Gastrocnemius medialis (tissue), 4 donors: ENCODE measurements at regions not wholly inside any gene's neighbourhood (a gene's known extent, or its start where the extent isn't known, plus 50 kb on each side); places are given as distances from the start of the nearest gene placed in this dataset.

ENCODE experiments used
- ATAC-seq, 2 donors: fragments of 150-250 bp; one replicate each; pipeline ENCODE4 v1.9.1; 2016
- DNase-seq, 2 donors: peaks; one replicate each; pipeline ENCODE4 v3.0.0-alpha.2; 2019
- H3K27ac ChIP-seq, 4 donors: fragments of 200-600 bp; sonication (generic); 1 replicate in 1 of 4; 2 replicates in 3 of 4; pipeline ENCODE4 v1.5.1; 2016 to 2018; ENCODE audit warnings: mild to moderate bottlenecking in 2 of 4, moderate library complexity in 1 of 4
- H3K27me3 ChIP-seq, 3 donors: fragments of 200-600 bp; sonication (generic) in 2 of 3; 1 replicate in 1 of 3; 2 replicates in 2 of 3; pipeline versions ENCODE4 v1.5.1 to v1.6.0; 2016 to 2019; ENCODE audit warnings: mild to moderate bottlenecking in 1 of 3, moderate library complexity in 1 of 3
- H3K36me3 ChIP-seq, 2 donors: fragments of 200-600 bp; sonication (generic) in 1 of 2; one replicate each; pipeline ENCODE4 v1.5.1; 2017 to 2018
- H3K4me1 ChIP-seq, 2 donors: fragments of 200-600 bp; sonication (generic) in 1 of 2; one replicate each; pipeline ENCODE4 v1.5.1; 2016 to 2017; ENCODE audit warnings: mild to moderate bottlenecking in 2 of 2
- H3K4me3 ChIP-seq, 4 donors: fragments of 200-600 bp; sonication (generic) in 3 of 4; 1 replicate in 1 of 4; 2 replicates in 3 of 4; pipeline ENCODE4 v1.5.1; 2016 to 2019; ENCODE audit warnings: mild to moderate bottlenecking in 2 of 4
- H3K9me3 ChIP-seq, 3 donors: fragments of 200-600 bp; sonication (generic) in 2 of 3; 1 replicate in 1 of 3; 2 replicates in 2 of 3; pipeline ENCODE4 v1.5.1; 2016 to 2019
- POLR2A ChIP-seq, 2 donors: fragments of 450-650 bp; IDR thresholded peaks; one replicate each; pipeline ENCODE4 v1.6.1; 2017; ENCODE audit warnings: antibody characterized with exemption in 2 of 2, mild to moderate bottlenecking in 2 of 2, moderate library complexity in 2 of 2
- in situ Hi-C, 4 donors: fragments of 200-750 bp; cut with MboI; loops; one replicate each; pipeline versions ENCODE4 v1.15.0 to v1.8.0; 2017; ENCODE audit warnings: low sequenced_read_pairs in 4 of 4
- intact Hi-C: fragments of 100-400 bp; cut with DNase I; formaldehyde crosslinking; loops from one replicate; pipeline ENCODE4 v1.15.1; 2023; ENCODE audit warnings: low total_unique reads
- TF ChIP-seq, protein P1 (sequence below), 5 experiments: fragments of 450-650 bp in 3 of 5; fragments of 200-600 bp in 2 of 5; sonication (generic) in 2 of 5; IDR thresholded peaks in 4 of 5; conservative IDR thresholded peaks in 1 of 5; 1 replicate in 4 of 5; 2 replicates in 1 of 5; pipeline ENCODE4 v1.5.1; 2016 to 2019; ENCODE audit warnings: antibody characterized with exemption in 5 of 5, mild to moderate bottlenecking in 3 of 5, moderate library complexity in 3 of 5

DNA sequence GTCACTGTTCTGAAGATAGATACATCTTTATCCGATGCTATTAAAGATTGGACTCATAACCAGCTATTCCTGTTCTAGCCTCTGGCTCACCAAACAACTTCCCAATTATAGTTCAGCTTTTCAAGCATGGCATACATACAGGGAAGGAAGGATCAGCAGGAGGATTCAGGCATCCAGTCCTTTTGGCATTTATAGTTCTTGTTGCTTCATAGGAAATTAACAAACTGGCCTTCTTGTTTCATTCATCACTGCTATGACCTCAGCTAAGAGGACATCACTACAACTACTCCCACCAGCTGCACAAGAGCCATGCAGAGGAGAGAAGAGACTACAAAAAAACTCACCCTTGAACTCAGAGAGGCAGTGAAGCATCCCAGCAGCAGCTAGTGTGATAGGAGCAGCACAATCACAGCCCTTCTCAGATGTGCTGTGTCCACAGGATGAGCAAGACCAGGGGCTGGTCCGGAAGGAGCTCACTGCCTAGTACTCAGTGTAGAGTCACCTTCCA, 100.5 kb downstream of the SPTSSA start:
- intact Hi-C loops: no loop called here
- Histone ChIP-seq H3K4me1 (no peaks in the 10 kb centered on the region), H3K36me3 (no peaks in the 10 kb centered on the region), H3K4me3 (no peak overlapping the region), H3K9me3 (no peaks in the 10 kb centered on the region), H3K27ac (no peak overlapping the region), H3K27me3 (no peaks in the 10 kb centered on the region)
- in situ Hi-C loops: no loop called here
- TF ChIP-seq, protein P1, sequence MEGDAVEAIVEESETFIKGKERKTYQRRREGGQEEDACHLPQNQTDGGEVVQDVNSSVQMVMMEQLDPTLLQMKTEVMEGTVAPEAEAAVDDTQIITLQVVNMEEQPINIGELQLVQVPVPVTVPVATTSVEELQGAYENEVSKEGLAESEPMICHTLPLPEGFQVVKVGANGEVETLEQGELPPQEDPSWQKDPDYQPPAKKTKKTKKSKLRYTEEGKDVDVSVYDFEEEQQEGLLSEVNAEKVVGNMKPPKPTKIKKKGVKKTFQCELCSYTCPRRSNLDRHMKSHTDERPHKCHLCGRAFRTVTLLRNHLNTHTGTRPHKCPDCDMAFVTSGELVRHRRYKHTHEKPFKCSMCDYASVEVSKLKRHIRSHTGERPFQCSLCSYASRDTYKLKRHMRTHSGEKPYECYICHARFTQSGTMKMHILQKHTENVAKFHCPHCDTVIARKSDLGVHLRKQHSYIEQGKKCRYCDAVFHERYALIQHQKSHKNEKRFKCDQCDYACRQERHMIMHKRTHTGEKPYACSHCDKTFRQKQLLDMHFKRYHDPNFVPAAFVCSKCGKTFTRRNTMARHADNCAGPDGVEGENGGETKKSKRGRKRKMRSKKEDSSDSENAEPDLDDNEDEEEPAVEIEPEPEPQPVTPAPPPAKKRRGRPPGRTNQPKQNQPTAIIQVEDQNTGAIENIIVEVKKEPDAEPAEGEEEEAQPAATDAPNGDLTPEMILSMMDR (IDR thresholded peaks at IDR 0.05 in 4 of 5, conservative IDR thresholded peaks at IDR 0.05 in 1 of 5): no peak
- TF ChIP-seq POLR2A (IDR thresholded peaks at IDR 0.05): no peak
- DNase-seq: no peak
- peak; percentile 30 to 39 for ATAC-seq

DNA sequence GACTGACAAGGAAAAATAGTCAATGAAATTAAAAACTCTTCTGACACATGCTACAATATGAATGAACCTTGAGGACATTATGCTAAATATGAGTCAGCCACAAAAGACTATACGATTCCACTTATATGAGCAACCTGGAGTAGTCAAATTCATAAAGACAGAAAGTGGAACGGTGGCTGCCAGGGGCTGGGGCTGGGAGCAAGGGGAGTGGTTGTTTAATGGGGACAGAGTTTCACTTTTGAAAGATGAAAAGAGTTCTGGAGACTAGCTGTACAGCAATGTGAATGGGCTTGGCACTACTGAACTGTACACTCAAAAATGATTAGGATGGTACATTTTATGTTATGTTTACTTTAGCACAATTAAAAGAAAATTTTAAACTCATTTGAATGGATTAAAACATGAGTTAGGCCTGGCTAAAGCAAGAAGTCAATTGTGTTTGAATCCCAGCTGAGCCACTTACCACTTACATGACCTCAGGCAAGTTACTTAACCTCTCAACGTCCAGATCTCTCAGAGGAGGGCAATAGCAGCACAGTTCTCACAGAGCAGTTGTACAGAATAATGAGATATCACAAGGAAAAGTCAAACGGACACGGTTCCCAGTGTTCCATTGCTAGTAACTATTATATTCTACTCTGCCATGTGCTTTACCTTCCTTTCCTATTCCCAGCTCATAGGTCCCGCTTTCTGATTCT, 102.5 kb downstream of the SPTSSA start:
- in situ Hi-C loops: no loop called here
- Histone ChIP-seq H3K4me3 (no peak overlapping the region), H3K9me3 (no peaks in the 10 kb centered on the region), H3K27me3 (no peaks in the 10 kb centered on the region), H3K27ac (no peak overlapping the region), H3K36me3 (no peaks in the 10 kb centered on the region), H3K4me1 (no peaks in the 10 kb centered on the region)
- no peak for TF ChIP-seq POLR2A (IDR thresholded peaks at IDR 0.05)
- TF ChIP-seq, protein P1 (IDR thresholded peaks at IDR 0.05 in 4 of 5, conservative IDR thresholded peaks at IDR 0.05 in 1 of 5): no peak
- intact Hi-C loops: no loop called here
- ATAC-seq (no peak), DNase-seq (no peak)

DNA sequence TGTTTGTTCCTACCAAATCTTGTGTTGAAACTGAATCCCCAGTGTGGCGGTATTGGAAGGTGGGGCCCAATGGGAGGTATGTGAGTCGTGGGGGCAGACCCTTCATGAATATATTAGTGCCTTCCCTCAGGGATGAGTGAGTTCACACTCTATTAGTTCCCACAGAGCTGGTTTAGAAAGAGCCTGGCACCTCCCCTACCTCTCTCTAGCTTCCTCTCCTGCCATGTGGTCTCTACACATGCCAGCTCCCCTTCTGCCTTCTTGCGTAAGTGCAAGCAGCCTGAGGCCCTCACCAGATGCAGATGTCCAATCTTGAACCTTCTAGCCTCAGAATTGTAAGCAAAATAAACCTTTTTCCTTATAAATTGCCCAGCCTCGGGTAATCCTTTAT, 105.8 kb downstream of the SPTSSA start:
- in situ Hi-C loops: no loop called here
- no peaks in the 10 kb centered on the region for H3K4me1 ChIP-seq

DNA sequence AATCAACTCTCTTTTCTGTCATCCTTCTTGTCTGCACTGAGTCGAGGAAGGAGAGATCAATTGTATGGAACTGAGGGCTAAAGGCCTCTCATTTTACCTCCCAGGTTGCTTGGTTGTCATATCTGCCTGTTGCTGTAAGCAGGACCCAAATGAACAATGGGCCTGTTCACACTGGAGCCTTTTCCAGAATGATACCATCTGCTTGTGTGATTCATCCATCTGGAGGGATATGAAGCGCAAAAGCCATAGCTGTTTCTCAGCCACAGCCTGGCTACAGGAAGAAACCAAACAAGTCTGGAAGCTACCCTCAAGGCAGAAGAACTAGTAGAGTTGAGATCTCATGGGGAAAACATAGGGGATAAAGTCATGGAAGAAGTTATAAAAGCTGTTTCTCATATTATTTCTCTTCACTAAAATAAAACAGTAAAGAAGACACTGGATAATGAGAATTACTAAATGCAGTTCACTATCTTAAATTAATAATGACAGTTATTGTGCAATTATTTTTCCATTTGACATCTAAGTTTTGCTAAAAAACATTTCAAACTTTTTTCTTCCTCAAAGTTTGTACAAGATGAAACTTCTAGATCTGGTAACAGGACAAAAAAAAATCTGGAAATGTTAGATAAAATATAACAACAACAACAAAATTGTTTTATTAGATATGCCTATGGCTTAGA, 106.3 kb downstream of the SPTSSA start:
- no peaks in the 10 kb centered on the region for H3K27me3 ChIP-seq
- DNase-seq (peak in 1 of 2 donors; percentile 4), ATAC-seq (peak in 1 of 2 donors; percentile 47)
- peak overlapping the region in 2 of 4 donors; percentile 12 to 36 for H3K27ac ChIP-seq
- no peaks in the 10 kb centered on the region for H3K36me3 ChIP-seq
- intact Hi-C loops (no loop called here), in situ Hi-C loops (no loop called here)
- no peak overlapping the region for H3K4me3 ChIP-seq
- TF ChIP-seq POLR2A (IDR thresholded peaks at IDR 0.05): no peak
- TF ChIP-seq, protein P1 (IDR thresholded peaks at IDR 0.05 in 4 of 5, conservative IDR thresholded peaks at IDR 0.05 in 1 of 5): no peak
- H3K9me3 ChIP-seq: no peaks in the 10 kb centered on the region
- no peaks in the 10 kb centered on the region for H3K4me1 ChIP-seq

More for the DNA sequence above, 105.8 kb downstream of the SPTSSA start:
- DNase-seq (no peak), ATAC-seq (no peak)
- intact Hi-C loops: no loop called here
- no peaks in the 10 kb centered on the region for H3K36me3 ChIP-seq
- no peaks in the 10 kb centered on the region for H3K27me3 ChIP-seq
- no peaks in the 10 kb centered on the region for H3K9me3 ChIP-seq
- TF ChIP-seq, protein P1 (IDR thresholded peaks at IDR 0.05 in 4 of 5, conservative IDR thresholded peaks at IDR 0.05 in 1 of 5): no peak
- no peak for TF ChIP-seq POLR2A (IDR thresholded peaks at IDR 0.05)
- no peak overlapping the region for H3K4me3 ChIP-seq
- H3K27ac ChIP-seq: peak overlapping the region in 1 of 4 donors; percentile 36
